GM12878 (cell line): ENCODE measurements at regions not wholly inside any gene's neighbourhood (a gene's known extent, or its start where the extent isn't known, plus 50 kb on each side); places are given as distances from the start of the nearest gene placed in this dataset.

ENCODE experiments used
- ATAC-seq: fragments of 200-7000 bp; cut with Tn5 transposase; 3 replicates; pipeline ENCODE4 v1.9.1; 2020; ENCODE audit warnings: mild to moderate bottlenecking, moderate library complexity
- BruUV-seq: library from RNA; stranded (reverse); fragments of 400-500 nt; replicated peaks from 2 replicates; lab custom pipeline; 2021; lab: Mats Ljungman, UMichigan
- CTCF ChIA-PET: fragments of 300-600 bp; sonication (Branson Sonifier 250); formaldehyde crosslinking; extraction: SDS; loops from one replicate; lab custom pipeline; 2021; ENCODE audit warnings: inconsistent platforms; lab: Yijun Ruan, JAX
- POLR2A ChIA-PET: fragments of 350-600 bp; formaldehyde crosslinking; extraction: SDS; loops from one replicate; lab custom pipeline; 2021; ENCODE audit warnings: inconsistent platforms; lab: Charles Lee
- RAD21 ChIA-PET: fragments of 300-600 bp; sonication (Branson Sonifier 250); formaldehyde crosslinking; loops from one replicate; lab custom pipeline; 2023; ENCODE audit warnings: antibody characterized with exemption; ENCODE audit not compliant: unreplicated experiment; lab: Charles Lee
- SMC1A ChIA-PET: fragments of 300-600 bp; sonication (Branson Sonifier 250); formaldehyde crosslinking; loops from one replicate; lab custom pipeline; 2023; ENCODE audit not compliant: unreplicated experiment, uncharacterized antibody; lab: Charles Lee
- DNase-seq: peaks from one replicate; pipeline ENCODE4 v3.0.0-alpha.2; 2011; ENCODE audit warnings: low read depth, low spot score
- FAIRE-seq: peaks from 3 replicates; lab custom pipeline; 2011; peaks lifted over from hg19 to GRCh38; lab: Jason Lieb, UNC
- H2AFZ ChIP-seq: 2 replicates; pipeline ENCODE4 v1.6.0; 2011; ENCODE audit warnings: low read depth, low read length, control low read depth; ENCODE audit not compliant: control insufficient read depth
- H3K27ac ChIP-seq: 2 replicates; pipeline ENCODE4 v1.5.1; 2011; ENCODE audit warnings: control low read depth; ENCODE audit not compliant: control insufficient read depth, insufficient read depth
- H3K27me3 ChIP-seq, 2 experiments: replicated peaks in 1 of 2; 2 replicates each; pipeline versions ENCODE4 v1.6.0 to v1.6.1; 2011; ENCODE audit warnings: low read length in 1 of 2; ENCODE audit not compliant: control insufficient read depth in 2 of 2, insufficient read depth in 2 of 2
- H3K36me3 ChIP-seq, 2 experiments: 2 replicates each; pipeline ENCODE4 v1.5.1; 2011; ENCODE audit warnings: low read length in 1 of 2; ENCODE audit not compliant: control insufficient read depth in 2 of 2, insufficient read depth in 2 of 2
- H3K4me1 ChIP-seq: 2 replicates; pipeline ENCODE4 v1.6.1; 2011; ENCODE audit warnings: mild to moderate bottlenecking, low read length, moderate library complexity, mixed read lengths; ENCODE audit not compliant: control insufficient read depth, insufficient read depth
- H3K4me2 ChIP-seq: 2 replicates; pipeline ENCODE4 v1.6.0; 2011; ENCODE audit warnings: control low read depth; ENCODE audit not compliant: control insufficient read depth, insufficient read depth
- H3K4me3 ChIP-seq: fragments of 200-600 bp; sonication (generic); 2 replicates; pipeline ENCODE4 v1.5.1; 2016
- H3K79me2 ChIP-seq: 2 replicates; pipeline ENCODE4 v1.6.0; 2011; ENCODE audit warnings: low read length; ENCODE audit not compliant: control insufficient read depth, insufficient read depth
- H3K9ac ChIP-seq: 2 replicates; pipeline ENCODE4 v1.8.0; 2011; ENCODE audit warnings: low read length, control low read depth, mixed read lengths; ENCODE audit not compliant: control insufficient read depth, insufficient read depth
- H3K9me3 ChIP-seq: replicated peaks from 3 replicates; pipeline ENCODE4 v1.5.1; 2011; ENCODE audit warnings: mild to moderate bottlenecking, low read length; ENCODE audit not compliant: control insufficient read depth, insufficient read depth
- H4K20me1 ChIP-seq: 2 replicates; pipeline ENCODE4 v1.6.0; 2011; ENCODE audit not compliant: control insufficient read depth, insufficient read depth
- BRCA1 ChIP-seq: IDR thresholded peaks from 2 replicates; pipeline ENCODE4 v1.6.1; 2011; ENCODE audit warnings: low read depth, low read length, improper control_type of control experiment
- CBX3 ChIP-seq: fragments of 200-600 bp; sonication (generic); IDR thresholded peaks from 2 replicates; pipeline ENCODE4 v1.6.1; 2016; ENCODE audit warnings: low read depth, borderline replicate concordance
- DPF2 ChIP-seq: fragments of 450-650 bp; IDR thresholded peaks from 2 replicates; pipeline ENCODE4 v1.6.1; 2017; ENCODE audit warnings: mild to moderate bottlenecking
- EED ChIP-seq: sonication (generic); IDR thresholded peaks from 2 replicates; pipeline ENCODE4 v1.6.1; 2016; ENCODE audit warnings: antibody characterized with exemption, low read depth
- MTA3 ChIP-seq: IDR thresholded peaks from 2 replicates; pipeline ENCODE4 v1.6.1; 2012; ENCODE audit warnings: low read length, inconsistent platforms, borderline replicate concordance
- NFIC ChIP-seq: IDR thresholded peaks from 2 replicates; pipeline ENCODE4 v1.6.1; 2012; ENCODE audit warnings: low read depth, mild to moderate bottlenecking, inconsistent platforms, low read length, moderate library complexity
- REST ChIP-seq: IDR thresholded peaks from 2 replicates; pipeline ENCODE4 v1.6.1; 2012; ENCODE audit warnings: mild to moderate bottlenecking, low read depth, low read length
- SRF ChIP-seq, 2 experiments: IDR thresholded peaks; 2 replicates each; pipeline ENCODE4 v1.6.1; 2011; ENCODE audit warnings: low read depth in 2 of 2, low read length in 2 of 2, mild to moderate bottlenecking in 1 of 2, moderate library complexity in 1 of 2
- SUZ12 ChIP-seq: fragments of 200-600 bp; sonication (generic); IDR thresholded peaks from one replicate; pipeline ENCODE4 v1.6.1; 2018; ENCODE audit warnings: antibody characterized with exemption, mild to moderate bottlenecking; ENCODE audit not compliant: unreplicated experiment
- ZZZ3 ChIP-seq: IDR thresholded peaks from 2 replicates; pipeline ENCODE4 v1.6.1; 2011; ENCODE audit warnings: low read depth; ENCODE audit not compliant: control insufficient read depth, insufficient read length
- WGBS: methylation state at CpG from one replicate; pipeline ENCODE4 v1.1.6; 2016; ENCODE audit warnings: low lambda C conversion rate; ENCODE audit not compliant: insufficient replicate concordance, insufficient coverage; ENCODE audit errors: missing lambda C conversion rate; 5-methylcytosine and 5-hydroxymethylcytosine counted together
- in situ Hi-C: fragments of 300-500 bp; cut with MboI; formaldehyde crosslinking; loops from 9 replicates; pipeline ENCODE4 v1.14.3; 2018; ENCODE audit warnings: mixed read lengths
- intact Hi-C: fragments of 100-400 bp; cut with micrococcal nuclease; formaldehyde crosslinking; loops from one replicate; pipeline ENCODE4 v1.14.2; 2022; ENCODE audit not compliant: unreplicated experiment
- TF ChIP-seq, protein P1 (sequence below), 3 experiments: IDR thresholded peaks in 2 of 3; conservative IDR thresholded peaks in 1 of 3; 2 replicates each; pipeline ENCODE4 v1.5.1; 2011; ENCODE audit warnings: low read depth in 3 of 3, low read length in 3 of 3, mild to moderate bottlenecking in 3 of 3, control low read depth in 2 of 3, moderate library complexity in 2 of 3, inconsistent platforms in 1 of 3, mixed read lengths in 1 of 3; ENCODE audit not compliant: control insufficient read depth in 2 of 3, insufficient read depth in 1 of 3; ENCODE audit errors: extremely low read depth in 1 of 3

GRCh38 chr10:20405761-20406160 lies 491.4 kb downstream of the NEBL start:
- ChIA-PET CTCF (no interaction called here), SMC1A (no interaction called here), POLR2A (no interaction called here), RAD21 (no interaction called here)
- BruUV-seq, result no TSS peak
- H3K4me2 ChIP-seq, result no peak overlapping the region
- H3K36me3 ChIP-seq, result no peaks in the 10 kb centered on the region
- no peak overlapping the region for H3K9ac ChIP-seq
- ATAC-seq (no peak), DNase-seq (no peak), FAIRE-seq (no peak)
- intact Hi-C loops (no loop called here), in situ Hi-C loops (no loop called here)
- 44% methylated on average over 4 of the region's 4 CpGs for whole genome bisulfite sequencing
- H3K4me1 ChIP-seq, result no peaks in the 10 kb centered on the region
- H3K27me3 ChIP-seq, result no peaks in the 10 kb centered on the region
- H2AFZ ChIP-seq, result no peak overlapping the region
- H3K27ac ChIP-seq, result no peak overlapping the region
- no peaks in the 10 kb centered on the region for H3K79me2 ChIP-seq
- no peak overlapping the region for H3K4me3 ChIP-seq
- H3K9me3 ChIP-seq, result no peaks in the 10 kb centered on the region
- no peaks in the 10 kb centered on the region for H4K20me1 ChIP-seq
- TF ChIP-seq BRCA1 (no peak), SRF (IDR thresholded peaks at IDR 0.05; ENCODE audit: low read depth in 2 of 2, low read length in 2 of 2) (no peak), MTA3 (no peak), NFIC (no peak), CBX3 (no peak), SUZ12 (no peak), DPF2 (no peak), EED (no peak), REST (no peak), ZZZ3 (no peak)
- TF ChIP-seq, protein P1, sequence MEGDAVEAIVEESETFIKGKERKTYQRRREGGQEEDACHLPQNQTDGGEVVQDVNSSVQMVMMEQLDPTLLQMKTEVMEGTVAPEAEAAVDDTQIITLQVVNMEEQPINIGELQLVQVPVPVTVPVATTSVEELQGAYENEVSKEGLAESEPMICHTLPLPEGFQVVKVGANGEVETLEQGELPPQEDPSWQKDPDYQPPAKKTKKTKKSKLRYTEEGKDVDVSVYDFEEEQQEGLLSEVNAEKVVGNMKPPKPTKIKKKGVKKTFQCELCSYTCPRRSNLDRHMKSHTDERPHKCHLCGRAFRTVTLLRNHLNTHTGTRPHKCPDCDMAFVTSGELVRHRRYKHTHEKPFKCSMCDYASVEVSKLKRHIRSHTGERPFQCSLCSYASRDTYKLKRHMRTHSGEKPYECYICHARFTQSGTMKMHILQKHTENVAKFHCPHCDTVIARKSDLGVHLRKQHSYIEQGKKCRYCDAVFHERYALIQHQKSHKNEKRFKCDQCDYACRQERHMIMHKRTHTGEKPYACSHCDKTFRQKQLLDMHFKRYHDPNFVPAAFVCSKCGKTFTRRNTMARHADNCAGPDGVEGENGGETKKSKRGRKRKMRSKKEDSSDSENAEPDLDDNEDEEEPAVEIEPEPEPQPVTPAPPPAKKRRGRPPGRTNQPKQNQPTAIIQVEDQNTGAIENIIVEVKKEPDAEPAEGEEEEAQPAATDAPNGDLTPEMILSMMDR (IDR thresholded peaks at IDR 0.05 in 2 of 3, conservative IDR thresholded peaks at IDR 0.05 in 1 of 3; ENCODE audit: control insufficient read depth in 2 of 3, extremely low read depth in 1 of 3, insufficient read depth in 1 of 3, low read depth in 3 of 3, low read length in 3 of 3), result no peak
